HEK293 (cell line): ENCODE measurements at regions not wholly inside any gene's neighbourhood (a gene's known extent, or its start where the extent isn't known, plus 50 kb on each side); places are given as distances from the start of the nearest gene placed in this dataset.

Experiments
- BCL11A ChIP-seq: fragments of 450-650 bp; formaldehyde crosslinking; IDR thresholded peaks from 2 replicates; pipeline ENCODE4 v1.5.1; 2016; ENCODE audit warnings: low read depth, missing biosample characterization, missing genetic modification characterization
- CTCF ChIP-seq: fragments of 450-650 bp; formaldehyde crosslinking; IDR thresholded peaks from 2 replicates; pipeline ENCODE4 v1.5.1; 2016; ENCODE audit warnings: missing biosample characterization, missing genetic modification characterization
- PBX3 ChIP-seq: sonication (generic); formaldehyde crosslinking; IDR thresholded peaks from 2 replicates; pipeline ENCODE4 v1.8.1; 2022; ENCODE audit warnings: mild to moderate bottlenecking, moderate library complexity, missing genetic modification reagents
- WT1 ChIP-seq: fragments of 450-650 bp; formaldehyde crosslinking; IDR thresholded peaks from 2 replicates; pipeline ENCODE4 v1.5.1; 2016; ENCODE audit warnings: missing biosample characterization, missing genetic modification characterization
- ZBTB1 ChIP-seq: fragments of 450-650 bp; formaldehyde crosslinking; IDR thresholded peaks from 2 replicates; pipeline ENCODE4 v1.5.1; 2016; ENCODE audit warnings: missing biosample characterization, missing genetic modification characterization
- ZFP3 ChIP-seq: fragments of 450-650 bp; formaldehyde crosslinking; IDR thresholded peaks from 2 replicates; pipeline ENCODE4 v1.5.1; 2016; ENCODE audit warnings: low read depth, missing biosample characterization, missing genetic modification characterization
- ZNF121 ChIP-seq: fragments of 450-650 bp; formaldehyde crosslinking; IDR thresholded peaks from 2 replicates; pipeline ENCODE4 v1.5.1; 2016; ENCODE audit warnings: missing biosample characterization, missing genetic modification characterization
- ZNF302 ChIP-seq: fragments of 450-650 bp; formaldehyde crosslinking; IDR thresholded peaks from 2 replicates; pipeline ENCODE4 v1.5.1; 2016; ENCODE audit warnings: missing biosample characterization, missing genetic modification characterization, low read depth
- ZNF335 ChIP-seq: fragments of 450-650 bp; formaldehyde crosslinking; conservative IDR thresholded peaks from 2 replicates; pipeline ENCODE4 v1.5.1; 2016; ENCODE audit warnings: missing biosample characterization, missing genetic modification characterization
- ZNF394 ChIP-seq: fragments of 450-650 bp; formaldehyde crosslinking; IDR thresholded peaks from 2 replicates; pipeline ENCODE4 v1.5.1; 2016; ENCODE audit warnings: missing biosample characterization, missing genetic modification characterization, mild to moderate bottlenecking, moderate library complexity, borderline replicate concordance
- ZNF423 ChIP-seq: fragments of 450-650 bp; formaldehyde crosslinking; IDR thresholded peaks from 2 replicates; pipeline ENCODE4 v1.5.1; 2016; ENCODE audit warnings: missing biosample characterization, missing genetic modification characterization
- ZNF518A ChIP-seq: fragments of 450-650 bp; formaldehyde crosslinking; conservative IDR thresholded peaks from 2 replicates; pipeline ENCODE4 v1.5.1; 2016; ENCODE audit warnings: low read depth, missing biosample characterization, missing genetic modification characterization
- ZNF645 ChIP-seq: fragments of 450-650 bp; formaldehyde crosslinking; IDR thresholded peaks from 2 replicates; pipeline ENCODE4; 2016; ENCODE audit warnings: missing biosample characterization, missing genetic modification characterization
- ZNF677 ChIP-seq: fragments of 450-650 bp; IDR thresholded peaks from 2 replicates; pipeline ENCODE4 v1.5.0; 2018; ENCODE audit warnings: missing biosample characterization, mild to moderate bottlenecking, missing genetic modification characterization, moderate library complexity

- TF ChIP-seq ZNF121 (tag by site-specific recombination) (no peak), PBX3 (CRISPR knock-in tag) (no peak), ZFP3 (tag by site-specific recombination) (no peak), ZNF518A (no peak), ZBTB1 (tag by site-specific recombination) (no peak), CTCF (tag by site-specific recombination) (no peak), BCL11A (tag by site-specific recombination) (no peak), WT1 (tag by site-specific recombination) (no peak), ZNF423 (tag by site-specific recombination) (no peak), ZNF335 (tag by site-specific recombination) (no peak), ZNF677 (no peak), ZNF394 (no peak), ZNF645 (tag by site-specific recombination) (no peak), ZNF302 (tag by site-specific recombination) (no peak)
Measured at GRCh38 chr18:53843763-53844162, 380.7 kb downstream of the MBD2 start.
